Amniotic epithelial cell (primary cell): ENCODE measurements at regions not wholly inside any gene's neighbourhood (a gene's known extent, or its start where the extent isn't known, plus 50 kb on each side); places are given as distances from the start of the nearest gene placed in this dataset.
A peak's percentile ranks its signal among the peaks of the same experiment; 100 is the strongest.

ENCODE experiments used
- DNase-seq: peaks from one replicate; pipeline ENCODE4 v3.0.0-alpha.2; 2010; ENCODE audit warnings: low read depth

DNA sequence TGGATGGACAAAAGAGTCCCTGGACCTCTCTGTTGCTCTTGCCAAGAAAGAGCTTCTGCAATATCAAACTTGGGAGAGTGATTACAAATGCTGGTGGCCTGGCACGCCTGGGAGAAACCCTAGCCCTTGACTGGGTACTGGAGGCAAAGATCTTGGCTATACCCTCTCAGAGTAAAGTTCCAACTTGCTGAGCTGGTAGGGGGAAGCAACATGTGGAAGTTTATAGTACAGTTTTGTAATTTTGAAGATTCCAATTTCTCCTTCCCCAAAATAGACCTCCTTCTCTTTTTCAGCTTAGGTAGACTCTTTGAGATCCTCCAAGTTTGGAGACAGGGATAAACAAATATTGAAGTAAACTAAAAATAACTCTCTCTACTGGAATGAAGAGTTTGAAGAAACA lies 645.3 kb downstream of the NR4A2 start:
- DNase-seq: no peak

DNA sequence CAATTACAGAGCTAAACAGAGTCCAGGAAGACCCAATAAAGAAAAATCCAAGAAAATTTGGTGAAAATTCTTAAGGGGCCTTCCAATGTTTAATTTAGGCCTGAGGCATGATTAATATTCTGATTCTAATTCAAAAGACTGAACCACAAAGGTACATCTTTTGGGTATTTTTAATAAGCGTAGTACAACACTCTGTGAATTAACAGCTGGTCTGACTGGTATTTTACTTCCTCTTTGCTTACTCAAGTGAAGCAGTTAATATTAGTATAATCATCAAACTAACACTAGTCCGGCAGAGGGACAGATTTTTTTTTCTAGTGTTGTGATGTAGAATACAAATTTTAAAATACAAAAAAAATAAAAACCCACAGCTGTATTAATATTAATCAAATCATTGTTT lies 652.9 kb downstream of the NR4A2 start:
- DNase-seq: no peak

DNA sequence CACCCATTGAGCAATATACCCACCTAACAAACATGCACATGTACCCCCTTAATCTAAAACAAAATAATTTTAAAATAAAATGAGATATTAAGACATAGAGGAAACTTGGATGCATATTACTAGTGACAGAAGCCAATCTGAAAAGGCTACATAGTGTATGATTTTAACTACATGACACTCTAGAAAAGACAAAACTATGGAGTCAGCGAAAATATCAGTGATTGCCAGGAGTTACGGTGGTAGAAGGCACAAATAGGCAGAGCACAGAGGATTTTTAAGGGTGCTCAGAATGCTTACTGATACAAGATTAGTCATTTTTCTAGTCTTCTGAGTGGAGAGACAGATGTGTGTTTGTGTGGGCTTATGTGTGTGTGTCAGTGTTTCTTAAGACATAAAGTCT lies 656.6 kb downstream of the NR4A2 start:
- no peak for DNase-seq

DNA sequence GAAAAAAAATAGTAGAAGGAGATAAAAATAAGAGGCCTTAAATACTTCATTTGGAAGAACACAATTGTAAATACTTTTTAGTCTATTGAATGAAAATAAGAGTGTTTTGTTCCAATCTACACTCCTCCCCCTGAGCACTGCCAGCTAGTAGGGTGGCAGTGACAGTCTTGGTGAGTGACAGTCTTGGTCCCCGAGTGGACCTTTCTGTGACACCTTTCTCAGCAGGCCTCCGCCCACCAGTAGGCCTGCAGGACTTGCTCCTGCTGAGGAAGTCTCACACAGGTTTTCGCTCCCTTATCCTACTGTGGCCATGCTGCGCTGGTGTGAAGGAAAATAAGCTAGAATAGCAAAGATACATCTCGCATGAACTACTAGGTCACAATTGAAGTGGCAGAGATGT lies 666.8 kb downstream of the NR4A2 start:
- DNase-seq: no peak

DNA sequence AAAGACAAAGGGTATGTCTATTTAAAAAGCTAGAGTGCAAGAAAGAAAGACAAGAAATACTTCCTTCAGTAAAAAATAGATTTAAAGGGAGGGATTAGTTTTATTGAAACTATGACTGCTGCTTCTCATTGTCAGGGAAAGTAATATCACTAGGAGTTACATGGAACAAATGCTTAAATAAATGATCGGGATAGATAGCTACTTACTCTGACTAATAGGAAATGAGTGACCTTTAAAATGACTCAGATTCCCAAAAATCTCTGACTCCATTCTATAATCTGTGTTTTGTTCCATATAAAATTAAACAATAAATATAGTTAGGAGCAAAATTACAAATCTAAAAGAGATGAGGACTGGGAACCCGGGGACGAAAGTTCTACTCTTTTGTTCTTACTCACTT lies 669.3 kb downstream of the NR4A2 start:
- no peak for DNase-seq

DNA sequence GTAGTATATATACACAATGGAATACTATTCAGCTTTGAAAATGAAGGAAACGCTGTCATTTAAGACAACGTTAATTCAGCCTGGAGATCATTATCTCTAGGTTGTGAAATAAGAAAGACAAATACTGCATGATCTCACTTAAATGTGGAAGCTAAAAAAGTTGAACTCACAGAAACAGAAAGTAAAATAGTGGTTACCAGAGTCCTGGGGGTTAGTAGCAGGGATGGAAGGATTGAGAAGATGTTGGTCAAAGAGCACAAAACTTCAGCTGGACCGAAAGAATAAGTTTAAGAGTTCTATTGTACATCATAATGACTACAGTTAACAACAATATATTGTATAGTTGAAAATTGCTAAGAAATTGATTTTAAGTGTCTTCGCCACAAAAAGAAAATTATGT lies 670.3 kb downstream of the NR4A2 start:
- DNase-seq: no peak

DNA sequence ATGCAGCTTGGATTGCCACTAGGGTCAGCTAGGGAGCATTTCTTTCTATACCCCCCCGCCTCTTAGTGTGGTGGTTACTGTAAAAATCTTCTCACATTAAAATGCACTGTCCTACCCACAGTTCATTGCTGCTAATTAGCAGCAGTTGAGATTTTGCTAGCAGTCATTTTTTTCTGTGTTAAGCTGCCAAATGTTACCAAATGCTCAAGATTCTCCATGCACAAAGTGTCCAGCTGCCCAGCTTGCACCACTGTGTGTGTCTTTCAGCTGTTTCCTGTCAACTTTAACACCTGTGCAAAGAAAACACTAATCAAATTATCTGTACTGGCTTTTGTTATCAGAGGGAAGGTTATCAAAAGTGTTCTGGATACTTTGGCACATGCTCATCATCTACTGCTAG lies 679.3 kb downstream of the NR4A2 start:
- no peak for DNase-seq

DNA sequence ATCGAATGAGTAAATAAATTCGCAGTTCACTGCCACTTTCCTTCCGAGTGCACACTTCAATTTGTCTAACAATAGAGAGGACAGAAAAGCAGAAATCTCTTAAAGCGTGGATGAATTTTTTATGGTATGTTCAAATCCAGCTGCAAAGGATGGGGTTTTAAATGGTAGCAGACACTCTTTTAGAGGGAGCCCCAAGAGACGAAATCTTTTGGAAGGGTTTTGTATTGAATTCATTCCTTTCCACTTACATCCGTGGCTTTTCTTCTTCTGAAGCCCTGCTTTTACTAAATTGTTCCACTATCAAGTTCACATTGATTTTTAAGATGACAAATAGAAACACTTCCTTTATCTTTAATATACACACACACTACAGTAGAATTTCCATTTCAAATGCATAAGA lies 680.7 kb downstream of the NR4A2 start:
- DNase-seq: no peak

DNA sequence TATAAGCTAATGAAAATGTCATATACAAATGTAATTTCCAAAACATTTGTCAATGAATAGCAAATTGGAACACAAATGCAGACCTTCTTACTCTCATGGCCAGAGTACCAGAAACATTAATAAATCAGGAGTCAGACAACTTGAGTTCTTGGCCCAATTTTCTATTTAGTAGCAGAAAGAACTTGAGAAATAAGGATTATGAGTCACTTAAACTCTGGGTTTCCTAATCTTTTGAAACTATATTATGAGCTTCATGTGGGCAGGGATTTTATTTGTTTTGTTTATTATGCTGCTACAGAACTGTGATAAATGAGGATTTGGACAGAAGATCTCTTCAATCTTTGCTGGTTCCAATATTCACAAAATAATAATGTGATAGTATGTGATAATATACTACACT lies 686.7 kb downstream of the NR4A2 start:
- DNase-seq: peak; percentile 48

- DNase-seq: no peak
Observed at GRCh38 chr2:155643056-155643775, 689.3 kb downstream of the NR4A2 start.

DNA sequence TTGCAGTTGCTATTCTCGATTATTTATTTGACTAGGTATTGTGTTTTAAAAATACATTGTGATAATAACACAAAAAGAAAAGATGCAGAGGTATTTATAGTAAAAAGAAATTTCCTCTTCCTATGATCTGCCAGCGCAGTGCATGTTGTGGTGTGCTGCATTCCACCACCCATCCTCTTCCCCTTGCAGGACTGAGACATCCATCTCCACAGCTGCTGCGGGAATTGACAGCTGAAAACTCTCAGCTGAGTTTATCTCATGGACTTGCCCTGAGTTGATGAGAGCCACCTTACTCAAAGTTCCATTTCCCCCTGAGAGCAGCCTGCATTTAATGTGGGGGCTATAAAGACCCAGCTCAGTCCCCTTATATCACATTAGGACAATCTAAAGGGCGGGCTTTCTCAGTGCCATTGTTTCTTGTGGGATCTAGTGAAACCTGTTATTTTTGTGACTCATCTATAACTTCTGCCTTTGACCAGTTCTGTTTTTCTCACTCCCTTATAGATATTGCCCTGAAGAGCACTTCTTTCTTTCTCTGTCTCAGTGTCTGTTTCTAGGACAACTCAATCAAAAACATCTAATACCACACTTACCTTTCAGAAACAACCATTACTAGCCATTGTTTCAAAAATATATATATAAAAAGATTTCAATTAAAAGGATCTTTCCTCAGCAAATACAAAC lies 698.5 kb downstream of the NR4A2 start:
- DNase-seq: no peak

DNA sequence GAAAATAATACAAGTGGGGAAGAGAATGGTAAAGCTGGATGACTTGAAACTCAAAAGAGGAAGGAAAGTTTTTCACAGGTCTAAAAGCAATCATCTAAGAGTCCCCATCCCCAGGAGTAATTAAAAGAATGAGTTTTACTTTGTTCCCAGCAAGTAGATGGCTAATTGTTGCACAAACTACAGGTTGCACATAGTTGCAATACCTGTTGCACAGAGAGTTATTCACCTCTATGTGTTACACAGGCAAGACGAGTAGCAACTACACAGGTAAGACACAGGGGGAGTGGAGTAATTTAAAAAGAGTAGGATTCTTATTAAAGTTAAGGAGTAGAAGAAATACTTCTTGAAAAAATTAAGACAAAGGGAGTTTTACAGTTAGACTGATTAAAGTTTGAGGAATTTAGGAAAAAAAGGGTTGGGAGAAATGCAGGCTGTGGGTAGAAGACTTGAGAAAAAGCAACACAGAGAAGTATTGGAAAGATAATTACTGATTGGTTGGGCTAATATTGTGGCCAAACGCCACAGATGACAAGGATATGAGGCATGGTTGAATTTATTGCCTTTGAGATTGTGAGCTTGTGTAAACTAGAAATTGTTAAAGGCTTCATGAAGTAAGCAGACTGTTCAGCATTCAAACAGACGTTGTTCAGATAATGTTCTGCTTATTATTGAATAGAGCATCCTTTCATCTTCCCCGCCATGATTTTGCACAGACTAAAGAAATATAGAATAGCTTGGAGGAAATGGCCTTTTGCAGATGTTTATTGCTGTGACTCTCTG lies 699.3 kb downstream of the NR4A2 start:
- no peak for DNase-seq

GRCh38 chr2:155630760-155631159 lies 701.8 kb downstream of the NR4A2 start:
- no peak for DNase-seq

- DNase-seq: no peak
Observed at GRCh38 chr2:155622443-155622842, 710.1 kb downstream of the NR4A2 start.

GRCh38 chr2:155600914-155601760 lies 731.4 kb downstream of the NR4A2 start:
- no peak for DNase-seq

DNA sequence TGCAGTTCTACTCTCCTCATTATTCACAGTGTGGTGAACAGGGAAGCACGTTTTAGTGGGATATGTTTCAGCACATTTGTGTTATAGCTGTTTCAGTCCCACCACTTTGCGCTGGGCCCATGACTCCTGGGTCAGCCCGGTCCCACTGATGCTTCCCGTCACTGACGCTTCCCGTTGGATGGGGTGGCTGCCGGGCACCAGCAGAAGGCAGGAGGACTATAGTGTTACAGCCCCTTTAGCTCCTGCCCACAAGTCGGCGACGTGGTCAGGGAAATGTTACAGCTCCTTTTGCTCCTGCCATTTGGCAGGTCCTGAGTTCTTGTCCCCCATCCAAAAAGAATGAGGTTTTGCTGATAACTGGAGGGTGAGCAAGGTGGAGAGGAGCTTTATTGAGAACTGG lies 732.2 kb downstream of the NR4A2 start:
- DNase-seq: no peak

DNA sequence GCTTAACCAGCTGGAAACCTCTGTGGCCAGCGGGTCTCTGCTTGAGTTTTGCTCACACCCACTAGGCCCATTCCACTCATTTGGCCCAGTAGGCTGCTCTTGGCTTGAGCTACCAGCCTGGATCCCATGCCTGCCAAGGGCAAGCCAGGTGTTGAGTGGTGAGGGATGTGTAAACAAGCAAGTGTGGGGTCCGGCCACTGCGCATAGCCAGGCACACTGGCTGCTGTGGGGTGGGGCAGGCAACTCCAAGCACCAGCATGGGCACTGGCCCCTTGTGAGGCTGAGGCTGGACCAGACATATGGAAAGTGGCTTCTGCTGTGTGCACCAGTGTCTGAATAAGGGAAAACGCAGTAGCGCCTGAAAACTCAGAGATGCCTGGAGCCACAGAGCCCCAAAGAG lies 732.7 kb downstream of the NR4A2 start:
- DNase-seq: no peak

DNA sequence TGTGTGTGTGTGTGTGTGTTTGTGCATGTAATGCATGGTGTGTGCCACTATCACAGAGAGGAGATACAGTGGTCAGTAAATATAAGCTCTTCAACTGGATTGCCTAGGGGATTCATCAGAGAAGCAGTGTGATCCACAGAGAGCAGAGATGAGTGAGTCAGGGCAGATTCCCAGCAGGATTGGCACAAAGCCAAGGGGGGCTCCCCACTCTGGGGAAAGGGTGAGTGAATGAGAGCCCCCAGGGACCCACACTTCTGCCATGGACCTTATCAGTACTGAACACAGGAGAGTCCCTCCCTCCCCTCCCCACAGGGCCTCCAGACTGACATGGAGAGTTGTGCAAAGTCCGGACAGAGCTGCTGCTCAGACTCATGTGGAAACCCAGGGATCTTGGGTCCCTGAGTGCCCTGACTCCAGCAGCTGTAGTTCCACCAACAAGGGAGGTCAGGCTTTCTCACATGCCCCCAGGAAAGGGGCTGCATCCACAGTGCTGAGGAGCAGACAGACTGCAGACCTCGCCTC lies 748.8 kb downstream of the NR4A2 start:
- DNase-seq: no peak

GRCh38 chr2:155574941-155575340 lies 757.6 kb downstream of the NR4A2 start:
- DNase-seq: no peak

DNA sequence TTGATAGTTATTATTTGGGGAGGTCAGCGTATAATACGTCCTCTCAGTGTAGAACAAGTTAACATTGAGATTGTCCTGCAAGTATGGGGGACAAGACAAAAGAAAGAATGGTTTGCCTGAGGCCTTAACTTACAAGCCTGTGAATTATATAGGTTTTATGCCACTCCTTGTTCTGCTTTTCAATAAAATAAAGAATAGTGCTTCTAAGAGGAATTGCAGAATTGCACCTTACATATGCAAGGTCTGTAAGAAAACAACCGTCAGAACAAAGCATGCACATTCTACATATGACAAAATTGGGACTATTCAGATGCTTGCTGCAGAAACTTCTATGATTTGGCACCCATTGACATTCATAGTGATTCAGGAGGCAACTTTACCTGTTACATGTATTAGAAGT lies 785.0 kb downstream of the NR4A2 start:
- DNase-seq: no peak

DNA sequence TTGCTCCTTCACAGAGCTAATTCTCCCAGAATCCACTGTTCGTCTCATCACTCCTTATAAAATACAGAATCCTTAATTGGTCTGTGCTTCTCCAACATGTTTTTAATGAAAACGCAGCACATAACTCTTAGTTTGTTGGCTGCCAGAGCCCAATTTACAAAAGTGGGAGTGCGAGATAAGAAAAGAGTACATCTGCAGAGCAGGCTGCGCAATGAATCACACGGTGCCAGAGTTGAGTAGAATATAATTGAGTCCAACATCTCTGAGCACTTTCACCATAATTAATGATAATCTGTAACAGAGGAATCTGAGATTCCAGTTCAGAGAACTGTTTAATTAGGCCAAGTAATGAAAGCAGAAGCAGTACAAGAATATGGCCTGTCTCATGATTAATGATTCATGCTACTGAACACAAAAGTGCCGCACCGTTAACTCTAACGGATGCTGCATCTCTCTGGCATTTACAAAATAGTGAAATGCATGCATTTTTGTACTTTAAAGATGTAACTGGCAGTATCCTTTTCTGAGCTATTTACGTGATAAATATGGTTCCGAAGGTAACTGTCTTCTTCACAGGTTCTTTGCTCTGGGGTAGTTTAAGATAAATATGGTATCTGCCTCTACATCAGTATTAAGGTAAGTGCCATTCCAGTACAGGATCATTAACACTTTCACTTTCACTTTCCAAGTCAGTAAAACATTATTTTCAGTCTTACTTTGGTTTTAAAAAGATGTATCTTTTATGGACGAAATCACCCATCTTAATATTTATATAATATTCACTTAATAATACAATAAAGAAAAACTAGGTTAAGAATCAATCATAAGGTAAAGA lies 785.6 kb downstream of the NR4A2 start:
- no peak for DNase-seq
